GM23338 (cell line): ENCODE measurements at regions not wholly inside any gene's neighbourhood (a gene's known extent, or its start where the extent isn't known, plus 50 kb on each side); places are given as distances from the start of the nearest gene placed in this dataset.

Experiments used
- ATAC-seq: fragments of 200-7000 bp; cut with Tn5 transposase; 3 replicates; pipeline ENCODE4 v1.9.1; 2020
- DNase-seq: peaks from one replicate; pipeline ENCODE4 v3.0.0-alpha.2; 2015; ENCODE audit warnings: low spot score
- H2AFZ ChIP-seq: fragments of 200-600 bp; sonication (generic); 2 replicates; pipeline ENCODE4 v1.8.0; 2016; ENCODE audit warnings: antibody characterized with exemption, mild to moderate bottlenecking, moderate library complexity
- H3F3A ChIP-seq: fragments of 200-600 bp; sonication (generic); replicated peaks from 2 replicates; pipeline ENCODE4 v1.8.0; 2017; ENCODE audit warnings: antibody characterized with exemption, mixed run types, low read depth
- H3K27ac ChIP-seq: fragments of 200-600 bp; sonication (generic); 2 replicates; pipeline ENCODE4 v1.6.1; 2016; ENCODE audit warnings: low read depth
- H3K27me3 ChIP-seq: fragments of 200-600 bp; sonication (generic); 2 replicates; pipeline ENCODE4 v1.8.0; 2016; ENCODE audit warnings: mild to moderate bottlenecking, mixed run types, moderate library complexity; ENCODE audit not compliant: insufficient read depth
- H3K36me3 ChIP-seq: fragments of 200-600 bp; sonication (generic); 2 replicates; pipeline ENCODE4 v1.8.0; 2016; ENCODE audit warnings: mild to moderate bottlenecking; ENCODE audit not compliant: insufficient read depth
- H3K4me1 ChIP-seq: fragments of 200-600 bp; sonication (generic); 2 replicates; pipeline ENCODE4 v1.8.0; 2016; ENCODE audit warnings: mild to moderate bottlenecking, moderate library complexity; ENCODE audit not compliant: insufficient read depth
- H3K4me2 ChIP-seq: fragments of 200-600 bp; sonication (generic); 2 replicates; pipeline ENCODE4 v1.7.1; 2017; ENCODE audit warnings: mixed run types
- H3K4me3 ChIP-seq: fragments of 200-600 bp; sonication (generic); 2 replicates; pipeline ENCODE4 v1.6.1; 2016; ENCODE audit warnings: mixed run types
- H3K79me2 ChIP-seq: fragments of 200-600 bp; sonication (generic); replicated peaks from 2 replicates; pipeline ENCODE4 v1.8.0; 2017; ENCODE audit warnings: mild to moderate bottlenecking; ENCODE audit not compliant: insufficient read depth
- H3K9me2 ChIP-seq: fragments of 200-600 bp; sonication (generic); 2 replicates; pipeline ENCODE4 v1.8.0; 2017; ENCODE audit not compliant: insufficient read depth
- H4K20me1 ChIP-seq: fragments of 200-600 bp; sonication (generic); replicated peaks from 2 replicates; pipeline ENCODE4 v1.8.0; 2017; ENCODE audit warnings: mild to moderate bottlenecking; ENCODE audit not compliant: insufficient read depth
- H3K27ac Mint-ChIP-seq: 2 replicates; pipeline ENCODE4 v1.8.0; 2020; ENCODE audit warnings: inconsistent platforms, mild to moderate bottlenecking, moderate library complexity, mixed read lengths
- H3K27me3 Mint-ChIP-seq: 3 replicates; pipeline ENCODE4 v1.8.0; 2022; ENCODE audit warnings: low read depth, mild to moderate bottlenecking, moderate library complexity, mixed read lengths, inconsistent platforms; ENCODE audit not compliant: insufficient read depth, poor library complexity
- H3K36me3 Mint-ChIP-seq: 3 replicates; pipeline ENCODE4 v1.8.0; 2021; ENCODE audit warnings: low read depth, mild to moderate bottlenecking, inconsistent platforms, moderate library complexity, mixed read lengths
- H3K4me1 Mint-ChIP-seq: 3 replicates; pipeline ENCODE4 v1.8.0; 2020; ENCODE audit warnings: mild to moderate bottlenecking, inconsistent platforms, mixed read lengths
- H3K4me3 Mint-ChIP-seq: 3 replicates; pipeline ENCODE4 v1.8.0; 2021; ENCODE audit warnings: moderate library complexity, mild to moderate bottlenecking, inconsistent platforms, mixed read lengths
- H3K9me3 Mint-ChIP-seq: 3 replicates; pipeline ENCODE4 v1.8.0; 2020; ENCODE audit warnings: moderate library complexity, mild to moderate bottlenecking, inconsistent platforms, mixed read lengths
- ETS1 ChIP-seq: IDR thresholded peaks from 2 replicates; pipeline ENCODE4 v1.6.1; 2016; ENCODE audit warnings: antibody characterized with exemption
- EZH2 ChIP-seq: fragments of 200-600 bp; sonication (generic); IDR thresholded peaks from one replicate; pipeline ENCODE4 v1.8.0; 2017; ENCODE audit warnings: antibody characterized with exemption, mild to moderate bottlenecking, low read depth; ENCODE audit not compliant: unreplicated experiment
- EZH2phosphoT487 ChIP-seq: fragments of 200-600 bp; sonication (generic); IDR thresholded peaks from one replicate; pipeline ENCODE4 v1.8.1; 2018; ENCODE audit warnings: antibody characterized with exemption; ENCODE audit not compliant: unreplicated experiment
- JUNB ChIP-seq: IDR thresholded peaks from one replicate; pipeline ENCODE4 v1.6.1; 2016; ENCODE audit warnings: antibody characterized with exemption; ENCODE audit not compliant: unreplicated experiment
- NANOG ChIP-seq: IDR thresholded peaks from 2 replicates; pipeline ENCODE4 v1.6.1; 2016; ENCODE audit warnings: antibody characterized with exemption, borderline replicate concordance
- REST ChIP-seq: IDR thresholded peaks from one replicate; pipeline ENCODE4 v1.6.1; 2018; ENCODE audit warnings: antibody characterized with exemption; ENCODE audit not compliant: unreplicated experiment
- STAT1 ChIP-seq: IDR thresholded peaks from one replicate; pipeline ENCODE4 v1.6.1; 2016; ENCODE audit warnings: antibody characterized with exemption; ENCODE audit not compliant: unreplicated experiment
- ZNF114 ChIP-seq: fragments of 250-450 bp; sonication (Bioruptor Pico); IDR thresholded peaks from 2 replicates; pipeline ENCODE4 v1.5.0; 2020; ENCODE audit warnings: mild to moderate bottlenecking, moderate library complexity
- TF ChIP-seq, protein P1 (sequence below), 2 experiments: fragments of 200-600 bp in 1 of 2; sonication (generic) in 1 of 2; conservative IDR thresholded peaks; 2 replicates each; pipeline versions ENCODE4 v1.5.1 to v1.6.1; 2016 to 2017; ENCODE audit warnings: antibody characterized with exemption in 2 of 2, low read depth in 2 of 2, mild to moderate bottlenecking in 2 of 2, moderate library complexity in 1 of 2

DNA sequence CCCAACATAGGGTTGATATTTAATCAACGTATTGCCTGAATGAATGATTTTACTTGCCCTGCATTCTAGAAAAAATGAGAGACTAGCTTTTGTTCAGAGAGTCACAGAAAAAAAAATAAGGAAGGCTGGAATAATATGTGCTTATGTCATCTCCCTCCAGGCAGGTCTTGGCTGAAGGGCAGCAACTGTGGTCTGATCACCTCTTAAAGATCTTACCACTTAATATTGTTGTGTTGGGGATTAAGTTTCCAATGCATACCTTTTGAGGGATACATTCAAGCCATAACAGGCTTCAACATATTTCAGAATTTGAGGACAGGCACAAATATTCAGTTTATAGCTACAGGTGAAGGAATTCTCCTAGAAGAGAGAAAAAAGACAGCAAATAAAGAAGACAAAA is 157.3 kb upstream of the S1PR3 start:
- no peaks in the 10 kb centered on the region for H3K27me3 ChIP-seq
- no peaks in the 10 kb centered on the region for H4K20me1 ChIP-seq
- Mint-ChIP-seq H3K4me1 (peaks cover 10% of the 10 kb centered on the region), H3K27me3 (peaks cover 4% of the 10 kb centered on the region), H3K4me3 (no peak overlapping the region), H3K36me3 (peaks cover 5% of the 10 kb centered on the region; the same call in 1 of the 3 replicates), H3K9me3 (peaks cover 7% of the 10 kb centered on the region; the same call in 2 of the 3 replicates), H3K27ac (no peak overlapping the region)
- no peak for TF ChIP-seq ZNF114
- TF ChIP-seq EZH2: no peak
- no peak for TF ChIP-seq NANOG
- TF ChIP-seq ETS1: no peak
- H3K79me2 ChIP-seq: no peaks in the 10 kb centered on the region
- peaks cover 3% of the 10 kb centered on the region; the same call in 1 of the 2 replicates for H3K9me2 ChIP-seq
- no peak overlapping the region for H3K4me3 ChIP-seq
- ATAC-seq (no peak), DNase-seq (no peak)
- no peaks in the 10 kb centered on the region for H3K36me3 ChIP-seq
- H3K4me1 ChIP-seq: 0 out of 2 replicates have a peak, but pooled peaks cover 4% of the 10 kb centered on the region
- no peak overlapping the region for H3K4me2 ChIP-seq
- H3K27ac ChIP-seq: no peak overlapping the region
- no peaks in the 10 kb centered on the region for H3F3A ChIP-seq
- H2AFZ ChIP-seq: no peak overlapping the region

DNA sequence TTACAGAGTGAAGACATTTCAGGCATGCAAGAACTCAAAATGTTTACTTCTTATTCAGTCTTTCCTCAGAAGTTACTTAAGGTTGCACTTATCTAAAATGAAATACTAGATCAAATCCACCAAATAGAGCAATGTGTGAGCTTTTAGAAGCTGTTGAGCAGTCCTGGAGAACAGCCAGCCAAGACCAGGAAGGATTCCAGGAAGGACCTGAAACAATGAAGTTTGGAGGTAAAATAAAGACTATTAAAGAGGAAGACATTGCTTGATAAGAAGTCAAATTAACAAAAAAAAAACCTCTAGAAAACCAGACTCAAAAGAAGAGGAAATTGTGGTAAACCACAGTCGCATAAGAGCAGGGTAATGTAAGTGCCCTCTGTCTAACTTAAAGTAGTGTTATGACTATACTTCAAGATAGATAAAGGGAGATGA is 156.2 kb upstream of the S1PR3 start:
- no peaks in the 10 kb centered on the region for H4K20me1 ChIP-seq
- peaks cover 3% of the 10 kb centered on the region; the same call in 1 of the 2 replicates for H3K9me2 ChIP-seq
- H3K79me2 ChIP-seq: no peaks in the 10 kb centered on the region
- H3K27me3 Mint-ChIP-seq: peaks cover 4% of the 10 kb centered on the region
- no peaks in the 10 kb centered on the region for H3K36me3 ChIP-seq
- H3K9me3 Mint-ChIP-seq: peaks cover 7% of the 10 kb centered on the region; the same call in 2 of the 3 replicates
- no peak for ATAC-seq
- H3F3A ChIP-seq: no peaks in the 10 kb centered on the region
- DNase-seq: no peak
- peaks cover 9% of the 10 kb centered on the region for H3K4me1 Mint-ChIP-seq
- H3K4me3 Mint-ChIP-seq: no peak overlapping the region
- peaks cover 5% of the 10 kb centered on the region; the same call in 1 of the 3 replicates for H3K36me3 Mint-ChIP-seq
- H3K4me3 ChIP-seq: no peak overlapping the region
- H3K27ac Mint-ChIP-seq: no peak overlapping the region
- no peak overlapping the region for H3K4me2 ChIP-seq
- H3K4me1 ChIP-seq: 0 out of 2 replicates have a peak, but pooled peaks cover 4% of the 10 kb centered on the region
- no peak overlapping the region for H2AFZ ChIP-seq
- no peaks in the 10 kb centered on the region for H3K27me3 ChIP-seq
- H3K27ac ChIP-seq: no peak overlapping the region
- no peak for TF ChIP-seq STAT1
- no peak for TF ChIP-seq REST
- TF ChIP-seq ZNF114: no peak
- no peak for TF ChIP-seq NANOG
- TF ChIP-seq, protein P1, sequence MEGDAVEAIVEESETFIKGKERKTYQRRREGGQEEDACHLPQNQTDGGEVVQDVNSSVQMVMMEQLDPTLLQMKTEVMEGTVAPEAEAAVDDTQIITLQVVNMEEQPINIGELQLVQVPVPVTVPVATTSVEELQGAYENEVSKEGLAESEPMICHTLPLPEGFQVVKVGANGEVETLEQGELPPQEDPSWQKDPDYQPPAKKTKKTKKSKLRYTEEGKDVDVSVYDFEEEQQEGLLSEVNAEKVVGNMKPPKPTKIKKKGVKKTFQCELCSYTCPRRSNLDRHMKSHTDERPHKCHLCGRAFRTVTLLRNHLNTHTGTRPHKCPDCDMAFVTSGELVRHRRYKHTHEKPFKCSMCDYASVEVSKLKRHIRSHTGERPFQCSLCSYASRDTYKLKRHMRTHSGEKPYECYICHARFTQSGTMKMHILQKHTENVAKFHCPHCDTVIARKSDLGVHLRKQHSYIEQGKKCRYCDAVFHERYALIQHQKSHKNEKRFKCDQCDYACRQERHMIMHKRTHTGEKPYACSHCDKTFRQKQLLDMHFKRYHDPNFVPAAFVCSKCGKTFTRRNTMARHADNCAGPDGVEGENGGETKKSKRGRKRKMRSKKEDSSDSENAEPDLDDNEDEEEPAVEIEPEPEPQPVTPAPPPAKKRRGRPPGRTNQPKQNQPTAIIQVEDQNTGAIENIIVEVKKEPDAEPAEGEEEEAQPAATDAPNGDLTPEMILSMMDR (conservative IDR thresholded peaks at IDR 0.05; ENCODE audit: low read depth in 2 of 2): no peak
- no peak for TF ChIP-seq JUNB
- no peak for TF ChIP-seq EZH2phosphoT487
